Fibroblast of pulmonary artery (primary cell): ENCODE measurements at regions not wholly inside any gene's neighbourhood (a gene's known extent, or its start where the extent isn't known, plus 50 kb on each side); places are given as distances from the start of the nearest gene placed in this dataset.

ENCODE experiments used
- DNase-seq: peaks from one replicate; pipeline ENCODE4 v3.0.0-alpha.2; 2010; ENCODE audit warnings: low read depth
- H3K4me3 ChIP-seq: replicated peaks from 2 replicates; pipeline ENCODE4 v1.5.1; 2011; ENCODE audit warnings: low read depth, mild to moderate bottlenecking, control low read depth, low read length, moderate library complexity
- CTCF ChIP-seq: IDR thresholded peaks from 2 replicates; pipeline ENCODE4 v1.5.1; 2011; ENCODE audit warnings: mild to moderate bottlenecking, control low read depth, low read length, inconsistent platforms; ENCODE audit errors: missing control alignments

DNA sequence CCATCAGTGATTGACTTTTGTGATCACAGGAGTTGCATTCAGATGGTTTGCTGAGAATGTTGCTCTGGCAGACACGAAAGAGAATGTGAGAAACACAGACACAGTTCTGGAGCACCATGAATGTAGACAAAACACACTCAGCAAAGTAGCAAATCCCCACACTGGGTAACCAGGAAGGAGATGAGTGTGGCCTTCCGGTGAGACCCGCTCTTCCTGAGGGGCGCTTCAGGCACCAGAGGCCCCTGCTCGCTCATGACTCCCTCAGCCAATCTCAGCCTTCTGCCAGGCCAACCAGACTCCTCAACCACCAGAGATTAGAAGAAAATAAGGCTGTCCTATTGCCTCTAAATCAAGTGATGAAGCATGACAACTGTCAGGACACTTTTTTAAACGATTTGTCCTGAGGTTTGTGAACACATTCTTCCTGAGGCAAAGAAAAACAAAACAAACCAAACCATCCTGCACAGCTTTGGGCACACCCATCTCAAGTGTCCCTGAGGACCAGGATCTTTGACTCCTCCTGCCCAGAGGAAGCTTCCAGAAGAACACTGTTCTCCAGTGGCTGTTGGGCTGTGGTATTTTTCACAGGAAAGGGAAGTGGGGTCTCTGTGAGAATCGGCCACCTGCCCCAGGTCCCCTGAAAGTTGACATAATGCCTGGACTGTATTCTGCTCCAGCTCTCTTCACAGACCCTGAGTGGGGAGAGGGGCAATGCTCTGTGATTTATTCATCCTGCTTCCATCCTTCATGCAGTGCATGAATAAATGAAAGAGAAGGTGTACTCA is 152.8 kb downstream of the BCL11A start:
- DNase-seq: no peak
- no peak for TF ChIP-seq CTCF
- H3K4me3 ChIP-seq: no peak overlapping the region

DNA sequence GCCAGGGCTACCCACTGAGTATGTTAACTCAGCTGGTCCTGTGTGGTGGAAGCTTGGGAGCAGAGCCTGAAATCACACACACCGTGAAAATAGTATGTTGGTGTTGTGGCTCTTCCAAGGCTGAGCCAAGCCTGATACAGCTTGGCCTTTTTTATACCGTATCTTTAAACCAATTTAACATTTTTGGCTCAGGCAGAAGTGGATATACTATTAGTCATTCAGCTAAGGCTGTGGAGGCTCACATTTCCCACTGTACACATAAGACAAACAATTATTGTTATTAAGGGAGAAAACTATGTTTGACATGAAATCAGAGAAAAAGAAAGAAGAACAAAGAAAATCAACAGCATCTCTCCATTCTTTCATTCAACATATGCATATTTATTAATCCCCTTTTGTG is 159.0 kb downstream of the BCL11A start:
- TF ChIP-seq CTCF: no peak
- H3K4me3 ChIP-seq: no peak overlapping the region
- DNase-seq: no peak

- no peak overlapping the region for H3K4me3 ChIP-seq
- no peak for TF ChIP-seq CTCF
- DNase-seq: no peak
These were observed 161.6 kb downstream of the BCL11A start for GRCh38 chr2:60391649-60392375.

- no peak for TF ChIP-seq CTCF
- H3K4me3 ChIP-seq: no peak overlapping the region
These were observed 162.2 kb downstream of the BCL11A start for GRCh38 chr2:60391230-60391629.

GRCh38 chr2:60386436-60386835 is 167.0 kb downstream of the BCL11A start:
- no peak for TF ChIP-seq CTCF
- H3K4me3 ChIP-seq: no peak overlapping the region
- no peak for DNase-seq

More at GRCh38 chr2:60391230-60391629, 162.2 kb downstream of the BCL11A start:
- no peak for DNase-seq

DNA sequence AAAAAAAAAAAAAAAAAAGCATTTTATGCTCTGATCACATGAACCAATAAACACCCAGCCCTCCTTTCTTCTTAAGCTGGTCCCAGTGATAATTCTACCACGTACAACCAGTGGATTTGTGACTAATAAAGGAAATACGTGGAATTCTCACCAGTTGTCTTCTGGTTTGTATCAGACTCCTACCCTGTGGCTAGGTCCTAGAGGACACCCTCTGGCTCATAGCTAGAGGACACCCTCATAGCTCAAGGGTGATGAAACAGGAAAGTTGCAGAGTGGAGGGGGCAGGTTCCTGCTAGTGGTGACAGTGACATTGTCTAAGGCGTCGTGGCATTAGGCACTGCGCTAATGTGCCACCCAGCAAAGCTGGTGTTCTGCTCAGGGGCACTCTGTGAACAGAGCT is 167.8 kb downstream of the BCL11A start:
- no peak overlapping the region for H3K4me3 ChIP-seq
- peak; percentile 12 for DNase-seq
- no peak for TF ChIP-seq CTCF
